Right kidney (tissue), 1 donor: ENCODE measurements at regions not wholly inside any gene's neighbourhood (a gene's known extent, or its start where the extent isn't known, plus 50 kb on each side); places are given as distances from the start of the nearest gene placed in this dataset.

Source experiments
- DNase-seq: peaks from one replicate; pipeline ENCODE4 v3.0.0-alpha.2; 2016

DNA sequence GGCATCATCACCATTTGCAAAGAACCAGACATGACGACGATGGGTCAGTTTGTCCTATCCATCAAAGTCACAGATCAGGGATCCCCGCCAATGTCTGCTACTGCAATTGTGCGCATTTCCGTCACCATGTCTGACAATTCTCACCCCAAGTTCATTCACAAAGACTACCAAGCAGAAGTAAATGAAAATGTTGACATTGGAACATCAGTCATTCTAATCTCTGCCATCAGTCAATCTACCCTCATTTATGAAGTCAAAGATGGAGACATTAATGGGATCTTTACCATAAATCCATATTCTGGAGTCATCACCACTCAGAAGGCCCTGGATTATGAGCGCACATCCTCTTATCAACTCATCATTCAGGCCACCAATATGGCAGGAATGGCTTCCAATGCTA is 171.6 kb upstream of the MTNR1B start:
- DNase-seq = no peak

DNA sequence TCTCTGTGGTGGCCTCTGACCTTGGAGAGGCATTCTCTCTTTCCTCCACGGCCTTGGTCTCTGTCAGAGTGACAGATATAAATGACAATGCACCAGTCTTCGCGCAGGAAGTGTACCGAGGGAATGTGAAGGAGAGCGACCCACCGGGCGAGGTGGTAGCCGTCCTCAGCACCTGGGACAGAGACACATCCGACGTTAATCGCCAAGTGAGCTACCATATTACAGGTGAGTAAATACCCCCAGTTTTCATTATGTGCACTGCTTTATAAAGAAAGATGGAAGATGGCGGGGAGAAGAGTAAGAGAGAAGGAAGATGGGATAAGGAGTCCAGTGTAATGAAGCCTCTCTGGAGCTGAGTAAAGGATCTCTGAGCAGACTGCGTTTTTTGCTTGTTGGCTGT is 167.8 kb upstream of the MTNR1B start:
- DNase-seq = no peak

DNA sequence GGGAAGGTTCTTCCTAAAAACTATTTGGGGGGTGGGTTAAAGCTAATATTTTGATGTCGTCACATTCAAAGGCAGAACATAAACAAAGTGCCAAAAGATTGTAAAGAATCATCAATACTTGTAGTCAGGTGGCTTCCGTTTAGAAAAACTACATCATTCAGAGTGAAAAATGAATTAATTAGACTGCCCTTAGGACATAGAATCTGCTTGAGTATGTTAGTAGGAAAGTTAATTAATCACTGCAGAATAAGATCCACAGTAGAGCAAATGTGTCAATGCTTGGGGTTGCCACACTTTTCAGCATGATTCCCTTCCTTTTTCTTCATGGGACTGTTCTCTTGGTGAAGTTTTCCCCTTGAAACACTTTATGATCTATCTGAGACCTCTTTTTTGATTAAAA is 166.8 kb upstream of the MTNR1B start:
- DNase-seq = no peak

DNA sequence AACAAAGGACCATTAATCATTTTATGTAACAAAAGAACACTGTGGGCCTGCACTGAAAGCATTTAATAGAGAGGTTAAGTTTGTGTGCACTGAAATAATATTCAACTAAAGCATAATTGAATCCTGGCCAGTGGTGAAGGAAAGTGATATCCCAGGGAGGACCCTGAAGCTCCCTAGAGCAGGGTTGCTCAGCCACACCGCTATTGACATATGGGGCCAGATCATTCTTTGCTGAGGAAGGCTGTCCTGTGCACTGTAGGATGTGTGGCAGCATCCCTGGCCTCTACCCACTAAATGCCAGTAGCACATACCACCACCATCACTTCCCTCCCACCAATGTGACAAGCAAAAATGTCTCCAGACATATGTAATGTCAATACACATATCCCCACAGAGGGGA is 166.1 kb upstream of the MTNR1B start:
- DNase-seq = no peak

DNA sequence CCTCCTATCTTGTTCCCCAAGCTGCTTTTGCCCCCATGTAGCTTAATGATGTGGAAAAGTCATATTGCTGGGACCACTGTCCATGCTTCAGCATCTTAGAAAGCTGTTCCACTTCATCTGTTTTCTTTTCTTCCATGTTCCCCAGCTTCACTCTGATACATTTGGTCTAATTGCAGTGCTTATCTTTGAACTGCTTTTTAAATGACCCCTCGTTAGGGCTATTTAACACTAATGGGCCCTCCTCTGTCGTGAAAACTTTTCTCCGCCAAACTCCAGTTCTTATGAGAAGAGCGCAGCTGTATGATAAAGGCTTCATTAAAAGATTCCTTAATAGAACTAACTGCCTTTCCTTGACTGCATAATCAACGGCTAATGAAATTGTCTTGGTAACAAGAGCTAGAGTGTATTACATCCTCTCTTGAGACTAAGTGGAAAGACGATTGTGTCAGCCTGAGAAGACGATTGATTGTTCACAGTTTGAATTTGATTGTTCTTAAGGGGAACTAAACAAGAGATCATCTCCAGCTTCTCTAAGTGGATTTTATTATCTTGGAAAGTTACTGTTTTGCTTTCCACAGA is 165.0 kb upstream of the MTNR1B start:
- DNase-seq = no peak

DNA sequence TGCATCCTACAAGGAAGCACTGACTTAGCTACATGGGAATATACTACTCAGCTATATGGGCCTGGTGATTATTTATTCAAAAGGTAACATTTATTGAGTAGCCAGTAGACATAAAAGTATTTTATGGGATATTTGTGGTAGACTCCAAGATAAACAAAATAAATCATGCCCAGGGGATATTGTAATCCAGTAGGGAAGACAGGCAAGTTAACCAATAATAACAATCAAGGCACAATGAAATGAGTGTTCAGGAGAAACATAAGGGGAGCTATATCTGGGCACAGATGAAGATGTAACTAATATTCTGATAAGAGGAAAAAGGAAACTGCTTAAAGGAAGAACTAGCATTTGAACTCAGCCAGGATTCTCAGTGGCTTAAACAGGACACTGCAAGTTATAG is 161.4 kb upstream of the MTNR1B start:
- DNase-seq = no peak

DNA sequence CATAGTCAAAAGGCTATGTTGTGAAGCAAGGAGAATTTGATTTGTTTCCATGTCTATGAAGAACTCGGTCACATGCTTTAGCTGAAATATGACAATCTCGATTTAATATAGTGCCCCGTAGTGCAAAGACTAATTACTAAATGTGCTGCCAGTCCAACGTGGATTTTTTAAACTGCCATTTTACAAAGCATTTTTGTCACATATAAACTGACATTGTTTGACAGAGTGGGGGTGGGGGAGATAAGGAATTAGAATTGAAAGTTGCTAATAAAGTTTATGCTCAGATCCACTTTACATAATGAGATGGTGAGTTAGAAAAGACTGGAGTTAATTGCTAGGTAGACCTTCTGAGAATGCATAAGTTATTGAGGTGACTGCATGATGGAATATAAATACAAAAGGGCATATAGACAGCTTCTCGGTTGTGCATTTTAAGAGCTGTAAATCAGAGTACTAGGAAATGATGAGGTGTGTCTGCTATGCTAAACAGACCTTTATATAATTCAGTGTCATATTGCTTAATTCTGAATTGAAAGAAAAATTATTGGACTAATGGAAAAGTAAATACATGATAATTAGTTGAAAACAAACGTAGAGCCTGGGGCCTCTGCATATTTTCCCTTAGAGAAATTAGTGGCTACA is 158.9 kb upstream of the MTNR1B start:
- DNase-seq = no peak

DNA sequence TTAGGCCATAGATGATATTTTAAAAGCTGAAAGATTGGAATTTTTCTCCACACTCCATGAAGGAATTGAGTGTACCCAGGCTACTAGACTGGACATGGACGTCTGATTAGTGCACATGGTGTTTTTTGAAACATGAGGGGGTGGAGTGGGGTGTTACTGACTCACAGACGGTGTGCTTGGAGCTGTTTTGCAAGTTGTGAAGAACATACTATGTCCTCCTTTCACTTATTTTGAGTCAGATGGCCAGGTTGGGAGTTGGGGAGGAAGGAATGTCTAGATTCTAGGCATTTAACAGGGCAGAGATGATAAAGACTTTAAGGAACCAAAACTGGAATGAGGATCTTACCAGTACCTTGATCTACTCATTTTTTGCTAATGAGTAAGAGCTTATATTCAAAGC is 158.1 kb upstream of the MTNR1B start:
- DNase-seq = no peak

DNA sequence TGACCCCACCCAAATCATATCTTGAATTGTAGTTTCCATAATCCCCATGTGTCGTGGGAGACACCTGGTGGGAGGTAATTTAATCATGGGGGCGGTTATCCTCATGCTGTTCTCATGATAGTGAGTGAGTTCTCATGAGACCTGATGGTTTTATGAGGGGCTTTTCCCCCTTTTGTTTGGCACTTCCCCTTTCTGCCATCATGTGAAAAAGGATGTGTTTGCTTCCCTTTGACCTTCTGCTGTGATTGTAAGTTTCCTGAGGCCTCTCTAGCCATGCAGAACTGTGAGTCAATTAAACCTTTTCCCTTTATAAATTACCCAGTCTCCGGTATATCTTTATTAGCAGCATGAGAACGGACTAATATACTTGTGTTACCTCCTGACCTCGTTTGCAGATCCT is 156.6 kb upstream of the MTNR1B start:
- DNase-seq = no peak

DNA sequence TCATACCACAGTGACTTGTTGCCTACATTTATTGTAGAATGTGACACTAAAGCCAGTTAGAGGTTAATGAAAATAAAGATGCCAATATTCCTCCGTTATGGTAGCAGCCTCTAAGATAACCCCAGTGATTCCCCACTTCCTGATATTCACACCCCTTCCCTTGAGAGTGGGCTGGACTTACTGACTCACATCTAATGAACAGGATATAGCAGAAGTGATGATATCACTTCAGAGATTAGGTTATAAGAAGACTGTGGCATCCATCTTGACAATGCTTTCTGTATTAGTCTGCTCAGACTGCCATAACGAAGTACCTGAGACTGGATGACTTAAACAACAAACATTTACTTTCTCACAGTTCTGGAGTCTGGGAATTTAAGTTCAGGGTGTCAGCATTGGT is 149.6 kb upstream of the MTNR1B start:
- no peak for DNase-seq

DNA sequence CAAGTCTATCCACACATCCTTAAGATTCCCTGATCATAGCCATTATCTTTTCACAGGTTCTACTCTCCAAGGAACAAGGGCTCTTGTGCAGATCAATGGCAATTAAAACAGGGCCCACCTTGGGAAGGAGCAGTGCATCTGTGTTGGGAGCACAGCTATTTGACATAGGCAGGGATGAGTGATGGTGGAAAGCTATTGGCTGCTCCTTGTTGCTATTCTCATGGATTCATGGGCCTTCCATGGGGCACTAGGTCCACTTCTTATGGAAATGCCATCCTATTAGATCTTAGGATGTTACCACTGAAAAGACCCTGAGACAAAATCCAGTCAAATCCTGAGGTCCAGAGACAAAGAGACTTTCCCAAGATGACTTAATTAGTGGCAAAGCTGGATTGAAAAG is 148.6 kb upstream of the MTNR1B start:
- no peak for DNase-seq

DNA sequence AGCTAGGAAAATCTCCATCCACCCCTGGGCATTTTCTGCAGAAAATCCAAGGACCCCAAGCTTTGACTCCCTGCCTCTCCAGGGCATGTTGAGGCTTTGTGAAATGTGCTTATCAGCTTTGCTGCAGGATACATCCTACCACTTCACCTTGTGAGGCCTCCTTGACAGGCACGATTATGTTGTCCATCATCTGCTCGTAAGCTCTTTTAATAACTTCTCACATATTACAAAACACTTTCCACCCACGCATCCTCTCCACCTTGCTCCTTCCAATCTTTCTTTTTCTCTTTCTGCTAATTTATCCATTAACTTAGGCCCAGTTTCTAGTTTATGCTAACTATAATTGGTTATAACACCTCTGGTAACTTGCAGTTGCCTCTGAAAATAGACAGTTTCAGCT is 147.0 kb upstream of the MTNR1B start:
- no peak for DNase-seq

DNA sequence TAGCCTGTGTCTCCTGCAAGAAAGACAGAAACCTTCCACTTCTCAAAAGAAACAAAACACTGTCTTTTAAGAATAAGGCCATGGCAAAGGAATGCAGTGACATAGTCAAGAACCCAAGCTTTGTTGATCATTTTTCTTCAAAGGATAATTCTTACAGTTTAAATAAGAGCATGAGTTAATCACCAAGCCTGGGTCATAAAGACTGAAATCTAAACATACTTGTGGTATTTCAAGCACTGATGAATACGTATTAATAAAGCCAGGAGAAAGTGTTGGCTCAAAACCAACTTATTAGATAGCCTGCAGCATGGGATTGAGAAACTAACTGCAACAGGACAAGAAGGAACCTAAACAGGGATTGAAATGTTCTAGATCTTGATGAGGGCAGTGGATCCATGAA is 143.3 kb upstream of the MTNR1B start:
- no peak for DNase-seq

DNA sequence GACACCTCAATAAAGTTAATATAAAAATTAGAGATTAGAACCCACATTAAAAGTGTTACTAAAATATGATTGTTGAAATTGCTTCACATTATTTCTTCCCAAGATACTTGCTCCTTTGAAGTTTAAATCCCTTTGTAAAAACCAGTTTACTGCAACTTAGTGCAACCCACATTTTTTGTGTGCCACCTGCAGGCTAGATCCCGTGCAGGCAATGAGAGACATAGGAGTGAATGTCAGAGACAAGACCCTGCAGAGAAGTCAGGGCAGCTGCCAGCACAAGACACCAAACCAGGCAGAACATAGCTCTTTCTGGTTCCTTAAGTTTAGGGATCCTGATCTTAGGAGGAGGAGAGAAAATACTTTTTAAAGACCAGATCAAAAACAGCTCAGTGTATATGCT is 142.8 kb upstream of the MTNR1B start:
- no peak for DNase-seq

DNA sequence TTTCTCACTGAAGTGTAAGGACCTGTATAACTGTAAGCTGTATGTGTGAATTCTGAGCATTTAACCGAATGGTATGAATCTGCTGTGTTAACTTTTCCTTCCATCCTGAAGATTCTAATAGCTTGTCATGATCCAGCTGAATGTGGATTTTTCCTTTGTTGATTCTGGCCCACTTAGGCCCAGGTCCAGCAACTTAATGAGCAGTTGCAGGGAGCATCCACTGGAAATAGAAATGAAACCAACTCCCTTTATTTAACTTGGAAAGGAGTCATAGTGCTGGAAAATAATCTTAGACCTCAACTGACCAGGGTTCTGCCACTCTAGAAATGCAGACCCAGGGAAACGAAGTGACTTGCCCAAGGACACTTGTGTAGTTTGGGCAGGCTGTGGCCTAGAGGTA is 142.3 kb upstream of the MTNR1B start:
- no peak for DNase-seq

DNA sequence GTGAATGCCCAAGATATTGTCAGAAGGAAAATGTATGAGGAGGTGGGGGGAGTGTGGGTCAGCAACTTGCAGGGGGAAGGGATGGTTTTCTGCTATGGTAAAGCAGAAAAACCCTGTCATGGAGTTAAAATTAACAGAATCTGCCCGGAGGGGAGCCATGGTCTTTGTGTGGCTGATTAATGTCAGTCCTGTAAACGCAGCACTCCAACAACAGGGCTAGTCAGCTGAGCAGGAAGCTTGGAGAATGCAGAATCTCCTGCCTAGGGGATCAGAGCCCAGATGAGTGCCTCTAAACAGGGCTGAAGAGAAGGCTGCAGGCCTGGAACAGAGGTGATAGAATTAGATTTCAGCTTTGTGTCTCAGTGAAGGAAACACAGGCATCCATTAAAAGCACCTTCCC is 140.9 kb upstream of the MTNR1B start:
- DNase-seq = peak; percentile 17

DNA sequence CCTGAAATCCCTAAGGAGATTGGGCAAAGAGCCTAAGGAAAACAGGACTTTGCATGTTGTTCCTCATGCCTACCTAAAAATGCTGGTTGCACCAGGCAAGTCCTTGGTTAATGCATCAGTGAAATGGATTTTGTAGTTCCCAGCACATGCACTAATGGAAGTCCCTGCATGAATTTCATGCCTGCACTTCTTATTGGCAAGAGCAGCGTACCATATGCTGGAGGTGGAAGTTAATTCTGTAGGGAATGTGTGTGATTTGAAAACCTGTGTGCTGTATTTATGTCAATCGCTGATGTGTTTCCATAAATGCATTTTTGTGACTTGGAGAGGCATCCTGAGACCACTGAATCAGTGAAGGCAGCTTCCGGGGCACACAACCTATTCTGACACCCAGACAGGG is 140.3 kb upstream of the MTNR1B start:
- no peak for DNase-seq

DNA sequence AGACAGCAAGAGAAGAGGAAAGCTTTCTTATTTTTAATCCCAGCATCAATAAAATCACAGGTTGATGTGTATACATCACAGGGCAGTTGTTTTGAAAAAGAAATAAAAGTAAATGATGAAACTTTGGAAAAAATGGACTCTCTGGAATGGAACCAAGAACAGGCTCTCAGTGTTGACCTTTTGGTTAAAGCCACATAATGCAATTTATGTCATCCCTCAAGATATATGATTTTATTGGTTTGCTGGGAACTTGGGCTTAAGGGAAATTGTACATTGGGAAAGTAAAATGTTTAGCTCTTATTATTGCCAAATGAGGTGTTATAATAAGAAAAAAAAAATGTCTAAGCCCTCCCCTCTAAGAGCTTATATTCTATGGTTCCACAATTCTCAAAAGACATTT is 139.8 kb upstream of the MTNR1B start:
- DNase-seq = no peak

DNA sequence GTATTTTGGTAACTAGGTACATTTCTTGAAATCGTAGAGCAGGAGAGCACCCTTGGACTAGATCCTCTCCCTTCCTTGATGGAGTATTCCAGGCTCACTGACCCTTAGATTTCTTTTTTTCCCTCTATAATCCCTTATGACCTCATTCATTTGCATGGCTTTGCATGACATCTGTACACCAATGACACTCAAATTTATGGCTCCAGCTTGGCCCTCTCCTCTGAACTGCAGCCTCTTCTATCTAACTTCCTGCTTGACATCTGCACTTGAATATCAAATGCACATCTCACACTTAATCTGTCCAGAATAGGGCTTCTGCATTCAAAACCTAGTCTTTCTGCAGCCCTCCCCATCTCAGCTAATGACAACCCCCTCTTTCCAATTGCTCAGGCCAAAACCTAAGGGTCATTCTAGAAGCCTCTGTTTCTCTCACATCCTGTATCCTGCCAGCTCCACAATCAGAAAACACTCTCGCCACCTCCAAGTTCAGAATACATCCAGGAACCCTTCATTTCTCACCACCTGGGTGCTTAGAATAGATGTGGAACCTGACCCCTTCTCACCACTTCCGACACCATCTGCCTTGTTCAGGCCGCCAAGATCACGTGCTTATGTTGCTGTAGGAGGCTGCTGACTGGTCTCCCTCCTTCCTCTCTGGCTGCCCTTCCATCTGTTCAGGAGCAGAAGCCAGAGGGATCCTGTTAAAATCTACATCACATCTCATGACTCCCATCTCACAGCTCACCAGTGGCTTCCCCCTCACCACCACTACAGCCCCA is 138.9 kb upstream of the MTNR1B start:
- DNase-seq = no peak

DNA sequence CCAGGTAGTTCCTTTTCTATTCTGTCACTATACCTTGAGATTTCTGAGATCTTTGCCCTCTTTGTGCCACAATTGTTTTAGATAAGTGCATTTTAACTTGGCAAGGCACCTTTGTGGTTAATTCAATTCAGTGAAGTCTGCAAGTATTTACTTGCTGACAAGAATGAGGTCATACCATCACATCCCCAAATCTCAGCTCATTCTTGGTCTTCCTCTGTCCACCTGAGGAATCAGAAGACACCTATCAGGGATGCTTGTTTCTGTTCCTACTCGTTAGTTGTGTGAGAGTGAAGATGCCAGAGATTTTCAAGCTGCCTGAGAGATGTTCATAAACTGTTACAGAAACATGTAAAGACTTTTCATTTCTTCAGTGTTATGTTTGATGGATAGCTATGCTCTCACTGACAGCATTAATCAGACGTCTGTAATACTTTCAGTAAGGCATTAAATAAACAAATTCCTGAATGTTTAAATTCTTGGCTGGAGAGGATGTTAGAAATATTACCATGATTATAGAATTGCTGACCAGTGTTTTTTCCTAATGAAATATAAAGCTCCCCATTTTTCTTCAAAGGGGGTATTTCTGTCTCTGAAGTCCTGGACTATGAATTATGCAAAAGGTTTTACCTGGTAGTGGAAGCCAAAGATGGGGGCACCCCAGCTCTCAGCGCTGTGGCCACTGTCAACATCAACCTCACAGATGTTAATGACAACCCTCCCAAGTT is 135.0 kb upstream of the MTNR1B start:
- no peak for DNase-seq

DNA sequence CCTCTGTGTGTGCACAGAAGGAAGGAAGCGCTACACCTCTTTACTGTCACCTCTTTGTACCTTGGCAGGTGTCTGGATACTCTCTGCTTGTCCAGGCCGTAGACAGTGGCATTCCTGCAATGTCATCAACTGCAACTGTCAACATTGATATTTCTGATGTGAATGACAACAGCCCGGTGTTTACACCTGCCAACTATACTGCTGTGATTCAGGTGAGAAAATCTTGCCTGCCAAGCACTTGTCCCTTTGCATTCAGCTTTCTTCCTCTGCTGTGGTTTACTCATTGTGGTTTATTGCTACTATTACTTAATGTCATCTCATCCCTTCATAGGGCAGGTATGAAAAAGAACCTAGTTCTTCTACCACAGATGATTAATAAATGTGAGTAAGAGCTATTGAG is 131.9 kb upstream of the MTNR1B start:
- DNase-seq = no peak

DNA sequence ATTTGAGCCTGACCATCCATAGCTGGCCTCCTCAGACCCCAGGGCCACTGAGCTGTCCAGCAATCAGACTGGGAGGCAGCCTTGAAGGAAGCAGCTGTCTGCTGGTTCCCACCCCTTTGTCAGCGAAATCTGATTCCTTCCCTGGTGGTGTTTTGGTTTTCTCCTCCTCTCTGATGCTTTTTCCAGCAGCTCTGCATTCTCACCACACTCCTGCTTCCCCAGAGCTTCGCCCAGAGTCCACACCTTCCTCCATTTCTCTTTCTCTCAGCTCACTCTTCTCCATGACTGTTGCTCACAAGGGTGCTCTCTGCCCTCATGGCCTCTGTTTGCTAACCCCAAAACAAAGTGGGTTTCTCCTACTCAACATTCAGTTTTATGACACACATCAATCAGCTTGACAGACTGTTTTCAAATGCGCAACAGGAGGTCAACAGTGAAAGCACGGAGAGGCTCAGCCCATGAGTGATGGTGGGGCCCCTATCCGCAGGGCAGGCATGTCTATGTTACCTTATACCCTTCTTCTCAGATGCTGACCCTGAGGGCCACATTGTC is 130.6 kb upstream of the MTNR1B start:
- DNase-seq = peak; percentile 48

DNA sequence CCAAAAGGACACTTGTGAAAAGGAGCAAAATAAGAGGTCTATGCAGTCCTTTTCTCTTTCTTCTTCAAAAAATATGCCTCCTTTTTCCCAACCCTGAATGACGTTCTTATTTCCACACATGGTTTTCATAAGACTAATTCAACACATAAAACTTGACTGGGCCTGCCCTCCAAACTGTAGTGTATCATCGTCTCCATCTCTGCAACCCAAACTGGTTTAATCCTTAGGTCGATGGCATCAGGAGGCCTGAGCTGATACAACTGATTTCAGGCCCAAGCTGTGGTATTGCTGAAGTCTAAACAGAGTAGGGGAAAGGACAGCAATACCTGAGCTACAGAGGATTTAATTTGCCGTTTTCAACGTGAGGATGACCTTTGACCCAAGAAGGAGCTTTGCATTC is 130.0 kb upstream of the MTNR1B start:
- no peak for DNase-seq
